Gastrocnemius medialis (tissue), 4 donors: ENCODE measurements at regions not wholly inside any gene's neighbourhood (a gene's known extent, or its start where the extent isn't known, plus 50 kb on each side); places are given as distances from the start of the nearest gene placed in this dataset.

Experiments
- ATAC-seq, 2 donors: fragments of 150-250 bp; one replicate each; pipeline ENCODE4 v1.9.1; 2016
- DNase-seq, 2 donors: peaks; one replicate each; pipeline ENCODE4 v3.0.0-alpha.2; 2019
- H3K27ac ChIP-seq, 4 donors: fragments of 200-600 bp; sonication (generic); 1 replicate in 1 of 4; 2 replicates in 3 of 4; pipeline ENCODE4 v1.5.1; 2016 to 2018; ENCODE audit warnings: mild to moderate bottlenecking in 2 of 4, moderate library complexity in 1 of 4
- H3K27me3 ChIP-seq, 3 donors: fragments of 200-600 bp; sonication (generic) in 2 of 3; 1 replicate in 1 of 3; 2 replicates in 2 of 3; pipeline versions ENCODE4 v1.5.1 to v1.6.0; 2016 to 2019; ENCODE audit warnings: mild to moderate bottlenecking in 1 of 3, moderate library complexity in 1 of 3
- H3K36me3 ChIP-seq, 2 donors: fragments of 200-600 bp; sonication (generic) in 1 of 2; one replicate each; pipeline ENCODE4 v1.5.1; 2017 to 2018
- H3K4me1 ChIP-seq, 2 donors: fragments of 200-600 bp; sonication (generic) in 1 of 2; one replicate each; pipeline ENCODE4 v1.5.1; 2016 to 2017; ENCODE audit warnings: mild to moderate bottlenecking in 2 of 2
- H3K4me3 ChIP-seq, 4 donors: fragments of 200-600 bp; sonication (generic) in 3 of 4; 1 replicate in 1 of 4; 2 replicates in 3 of 4; pipeline ENCODE4 v1.5.1; 2016 to 2019; ENCODE audit warnings: mild to moderate bottlenecking in 2 of 4
- H3K9me3 ChIP-seq, 3 donors: fragments of 200-600 bp; sonication (generic) in 2 of 3; 1 replicate in 1 of 3; 2 replicates in 2 of 3; pipeline ENCODE4 v1.5.1; 2016 to 2019
- CTCF ChIP-seq, 5 experiments: fragments of 450-650 bp in 3 of 5; fragments of 200-600 bp in 2 of 5; sonication (generic) in 2 of 5; IDR thresholded peaks in 4 of 5; conservative IDR thresholded peaks in 1 of 5; 1 replicate in 4 of 5; 2 replicates in 1 of 5; pipeline ENCODE4 v1.5.1; 2016 to 2019; ENCODE audit warnings: antibody characterized with exemption in 5 of 5, mild to moderate bottlenecking in 3 of 5, moderate library complexity in 3 of 5
- POLR2A ChIP-seq, 2 donors: fragments of 450-650 bp; IDR thresholded peaks; one replicate each; pipeline ENCODE4 v1.6.1; 2017; ENCODE audit warnings: antibody characterized with exemption in 2 of 2, mild to moderate bottlenecking in 2 of 2, moderate library complexity in 2 of 2
- in situ Hi-C, 4 donors: fragments of 200-750 bp; cut with MboI; loops; one replicate each; pipeline versions ENCODE4 v1.15.0 to v1.8.0; 2017; ENCODE audit warnings: low sequenced_read_pairs in 4 of 4
- intact Hi-C: fragments of 100-400 bp; cut with DNase I; formaldehyde crosslinking; loops from one replicate; pipeline ENCODE4 v1.15.1; 2023; ENCODE audit warnings: low total_unique reads

- Histone ChIP-seq H3K27ac (no peak overlapping the region), H3K9me3 (no peaks in the 10 kb centered on the region), H3K4me1 (no peaks in the 10 kb centered on the region), H3K4me3 (no peak overlapping the region), H3K27me3 (no peaks in the 10 kb centered on the region), H3K36me3 (no peaks in the 10 kb centered on the region)
- no peak for TF ChIP-seq POLR2A (IDR thresholded peaks at IDR 0.05)
- no peak for TF ChIP-seq CTCF (IDR thresholded peaks at IDR 0.05 in 4 of 5, conservative IDR thresholded peaks at IDR 0.05 in 1 of 5)
- in situ Hi-C loops (no loop called here), intact Hi-C loops (no loop called here)
- DNase-seq, result no peak
- ATAC-seq, result no peak
These were observed 371.7 kb downstream of the PIK3C3 start for GRCh38 chr18:42326752-42327151.

GRCh38 chr18:42328931-42329330, 373.9 kb downstream of the PIK3C3 start:
- H3K27ac ChIP-seq, result no peak overlapping the region
- no peaks in the 10 kb centered on the region for H3K9me3 ChIP-seq
- no peaks in the 10 kb centered on the region for H3K4me1 ChIP-seq
- no peak for ATAC-seq
- no peak for DNase-seq
- intact Hi-C loops (no loop called here), in situ Hi-C loops (no loop called here)
- H3K36me3 ChIP-seq, result no peaks in the 10 kb centered on the region
- H3K27me3 ChIP-seq, result no peaks in the 10 kb centered on the region
- no peak overlapping the region for H3K4me3 ChIP-seq
- TF ChIP-seq POLR2A (IDR thresholded peaks at IDR 0.05) (no peak), CTCF (IDR thresholded peaks at IDR 0.05 in 4 of 5, conservative IDR thresholded peaks at IDR 0.05 in 1 of 5) (no peak)

GRCh38 chr18:42330296-42330695, 375.3 kb downstream of the PIK3C3 start:
- in situ Hi-C loops (no loop called here), intact Hi-C loops (no loop called here)
- ATAC-seq, result no peak
- H3K4me1 ChIP-seq, result no peaks in the 10 kb centered on the region
- no peak overlapping the region for H3K4me3 ChIP-seq
- TF ChIP-seq POLR2A (IDR thresholded peaks at IDR 0.05) (no peak), CTCF (IDR thresholded peaks at IDR 0.05 in 4 of 5, conservative IDR thresholded peaks at IDR 0.05 in 1 of 5) (no peak)
- H3K27me3 ChIP-seq, result no peaks in the 10 kb centered on the region
- DNase-seq, result no peak
- no peak overlapping the region for H3K27ac ChIP-seq
- no peaks in the 10 kb centered on the region for H3K9me3 ChIP-seq
- H3K36me3 ChIP-seq, result no peaks in the 10 kb centered on the region

GRCh38 chr18:42333558-42333957, 378.5 kb downstream of the PIK3C3 start:
- Histone ChIP-seq H3K27me3 (no peaks in the 10 kb centered on the region), H3K27ac (no peak overlapping the region), H3K36me3 (no peaks in the 10 kb centered on the region), H3K9me3 (no peaks in the 10 kb centered on the region), H3K4me3 (no peak overlapping the region), H3K4me1 (no peaks in the 10 kb centered on the region)
- intact Hi-C loops (no loop called here), in situ Hi-C loops (no loop called here)
- no peak for DNase-seq
- no peak for ATAC-seq
- TF ChIP-seq POLR2A (IDR thresholded peaks at IDR 0.05), result no peak
- no peak for TF ChIP-seq CTCF (IDR thresholded peaks at IDR 0.05 in 4 of 5, conservative IDR thresholded peaks at IDR 0.05 in 1 of 5)

- Histone ChIP-seq H3K27me3 (no peaks in the 10 kb centered on the region), H3K36me3 (no peaks in the 10 kb centered on the region), H3K4me1 (no peaks in the 10 kb centered on the region), H3K27ac (no peak overlapping the region), H3K4me3 (no peak overlapping the region), H3K9me3 (no peaks in the 10 kb centered on the region)
- TF ChIP-seq POLR2A (IDR thresholded peaks at IDR 0.05) (no peak), CTCF (IDR thresholded peaks at IDR 0.05 in 4 of 5, conservative IDR thresholded peaks at IDR 0.05 in 1 of 5) (no peak)
- ATAC-seq, result no peak
- DNase-seq, result no peak
- in situ Hi-C loops, result no loop called here
- intact Hi-C loops, result no loop called here
These were observed 379.9 kb downstream of the PIK3C3 start for GRCh38 chr18:42334931-42335330.
